ENCODE measurements at regions not wholly inside any gene's neighbourhood (a gene's known extent, or its start where the extent isn't known, plus 50 kb on each side); places are given as distances from the start of the nearest gene placed in this dataset.

DNA sequence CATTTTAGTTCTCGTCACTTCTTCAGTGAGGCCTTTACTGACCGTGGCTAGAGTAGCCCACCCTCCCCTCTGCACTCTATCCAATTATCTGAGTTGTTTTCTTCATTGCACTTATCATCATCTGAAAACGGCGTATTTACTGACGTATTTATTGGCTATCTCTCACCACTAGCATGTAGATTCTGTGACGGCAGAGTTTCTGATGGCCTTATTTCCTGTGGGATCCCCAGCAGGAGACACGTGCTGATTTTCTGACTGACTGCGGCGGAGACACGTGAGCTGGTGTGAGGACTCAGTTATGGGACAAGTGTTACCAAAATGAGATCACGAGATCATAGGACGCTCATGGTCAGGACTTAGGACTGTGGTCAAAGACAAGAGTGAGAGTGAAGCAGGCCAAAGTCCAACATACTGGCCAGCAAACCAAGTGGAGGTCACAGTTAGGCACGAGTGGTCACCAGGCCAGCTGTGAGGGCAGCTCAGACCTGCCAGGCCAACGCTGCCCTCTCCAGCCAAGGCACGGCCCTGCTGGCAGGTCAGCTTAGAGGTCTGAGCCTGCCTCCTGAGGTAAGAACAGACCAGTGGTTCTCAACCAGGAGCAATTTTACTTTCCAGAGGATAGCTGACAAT is 50.6 kb upstream of the BNIP2 start:
- no peaks in the 10 kb centered on the region for H4K20me1 ChIP-seq (ENCODE audit: insufficient read depth, low read depth, low read length)
- H2AFZ ChIP-seq (ENCODE audit: low read length), result no peak overlapping the region
- H3K27me3 ChIP-seq (ENCODE audit: low read length), result no peaks in the 10 kb centered on the region
- no peak for DNase-seq
- no peak overlapping the region for H3K27ac ChIP-seq (ENCODE audit: low read length)
- no peaks in the 10 kb centered on the region for H3K4me1 ChIP-seq (ENCODE audit: low read length)
- no peaks in the 10 kb centered on the region for H3K9me2 ChIP-seq (replicated peaks; ENCODE audit: insufficient read depth, low read length)
- H3K9ac ChIP-seq (ENCODE audit: low read length), result no peak overlapping the region
- H3K4me3 ChIP-seq (ENCODE audit: low read length), result no peak overlapping the region
- no peaks in the 10 kb centered on the region for H3K36me3 ChIP-seq (ENCODE audit: insufficient read depth, low read length)
- H3K79me2 ChIP-seq (ENCODE audit: low read length), result no peaks in the 10 kb centered on the region
- H3K9me3 ChIP-seq (ENCODE audit: low read length), result peaks cover 5% of the 10 kb centered on the region; the same call in 1 of the 2 replicates
- H3K4me2 ChIP-seq (ENCODE audit: low read depth, low read length, poor library complexity, severe bottlenecking), result no peak overlapping the region

Measured in Karpas-422 (cell line).